ENCODE measurements at regions not wholly inside any gene's neighbourhood (a gene's known extent, or its start where the extent isn't known, plus 50 kb on each side); places are given as distances from the start of the nearest gene placed in this dataset.
"Not testable (repeated sequence)": the region's sequence is repeated elsewhere in the genome, so short reads cannot be mapped to it uniquely, and the experiment has no call there.

GRCh38 chr9:34773306-34773910 is 63.5 kb upstream of the CCL21 start:
- peak overlapping the region; percentile 6; the same call in 1 of the 2 replicates for H3K4me3 ChIP-seq (ENCODE audit: low read depth, low read length)
- DNase-seq (ENCODE audit: low read depth) = peak; percentile 87
- TF ChIP-seq, protein P1, sequence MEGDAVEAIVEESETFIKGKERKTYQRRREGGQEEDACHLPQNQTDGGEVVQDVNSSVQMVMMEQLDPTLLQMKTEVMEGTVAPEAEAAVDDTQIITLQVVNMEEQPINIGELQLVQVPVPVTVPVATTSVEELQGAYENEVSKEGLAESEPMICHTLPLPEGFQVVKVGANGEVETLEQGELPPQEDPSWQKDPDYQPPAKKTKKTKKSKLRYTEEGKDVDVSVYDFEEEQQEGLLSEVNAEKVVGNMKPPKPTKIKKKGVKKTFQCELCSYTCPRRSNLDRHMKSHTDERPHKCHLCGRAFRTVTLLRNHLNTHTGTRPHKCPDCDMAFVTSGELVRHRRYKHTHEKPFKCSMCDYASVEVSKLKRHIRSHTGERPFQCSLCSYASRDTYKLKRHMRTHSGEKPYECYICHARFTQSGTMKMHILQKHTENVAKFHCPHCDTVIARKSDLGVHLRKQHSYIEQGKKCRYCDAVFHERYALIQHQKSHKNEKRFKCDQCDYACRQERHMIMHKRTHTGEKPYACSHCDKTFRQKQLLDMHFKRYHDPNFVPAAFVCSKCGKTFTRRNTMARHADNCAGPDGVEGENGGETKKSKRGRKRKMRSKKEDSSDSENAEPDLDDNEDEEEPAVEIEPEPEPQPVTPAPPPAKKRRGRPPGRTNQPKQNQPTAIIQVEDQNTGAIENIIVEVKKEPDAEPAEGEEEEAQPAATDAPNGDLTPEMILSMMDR (IDR thresholded peaks at IDR 0.05; ENCODE audit: control insufficient read depth, extremely low read depth, insufficient read depth) = no peak

DNA sequence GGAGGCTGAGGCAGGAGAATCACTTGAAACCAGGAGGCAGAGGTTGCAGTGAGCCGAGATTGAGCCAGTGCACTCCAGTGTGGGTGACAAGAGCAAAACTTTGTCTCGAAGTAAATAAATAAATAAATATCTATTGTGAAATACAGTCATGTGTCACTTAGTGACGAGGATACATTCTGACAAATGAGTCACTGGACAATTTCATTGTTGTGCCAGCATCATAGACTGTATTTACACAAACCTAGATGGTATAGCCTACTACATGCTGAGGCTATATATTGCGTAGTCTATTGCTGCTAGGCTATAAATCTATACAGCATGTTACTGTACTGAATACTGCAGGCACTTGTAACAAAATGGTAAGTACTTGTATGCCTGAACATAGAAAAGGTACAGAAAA is 61.1 kb upstream of the CCL21 start:
- no peak overlapping the region for H3K4me3 ChIP-seq (ENCODE audit: low read depth, low read length)
- no peak for DNase-seq (ENCODE audit: low read depth)
- TF ChIP-seq, protein P1 (IDR thresholded peaks at IDR 0.05; ENCODE audit: control insufficient read depth, extremely low read depth, insufficient read depth) = no peak

GRCh38 chr9:34767087-34767486 is 57.2 kb upstream of the CCL21 start:
- DNase-seq (ENCODE audit: low read depth); H3K4me3 ChIP-seq (ENCODE audit: low read depth, low read length): not testable (repeated sequence)

- not testable (repeated sequence) for H3K4me3 ChIP-seq (ENCODE audit: low read depth, low read length); DNase-seq (ENCODE audit: low read depth)
- TF ChIP-seq, protein P1 (IDR thresholded peaks at IDR 0.05; ENCODE audit: control insufficient read depth, extremely low read depth, insufficient read depth) = peak; percentile 98
These were observed 50.5 kb upstream of the CCL21 start for GRCh38 chr9:34760196-34761040.
